ENCODE measurements at regions not wholly inside any gene's neighbourhood (a gene's known extent, or its start where the extent isn't known, plus 50 kb on each side); places are given as distances from the start of the nearest gene placed in this dataset.

DNA sequence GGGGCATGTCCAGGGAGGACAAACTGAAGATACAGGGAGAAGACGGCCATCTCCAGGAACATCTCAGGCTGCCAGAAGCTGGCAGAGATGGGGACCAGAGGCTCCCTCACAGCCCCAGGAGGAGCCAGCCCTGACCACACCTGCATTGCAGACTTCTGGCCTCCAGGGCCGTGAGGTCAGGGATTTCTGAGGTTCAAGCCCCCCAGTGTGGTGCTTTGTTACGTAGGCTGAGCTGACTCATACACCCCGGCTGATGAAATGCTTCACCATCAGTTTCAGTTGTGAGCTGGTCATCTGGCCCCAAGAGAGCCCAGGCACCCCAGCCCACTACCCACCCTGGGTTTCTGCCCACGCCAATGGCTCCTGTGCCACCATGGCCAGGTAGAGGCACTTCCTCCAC is 106.4 kb downstream of the SIK1 start:
- no peak overlapping the region for H3K4me3 ChIP-seq
- no peak overlapping the region for H3K9ac ChIP-seq (ENCODE audit: low read depth in 2 of 2, low read length in 2 of 2)
- no peaks in the 10 kb centered on the region for H3K9me3 ChIP-seq
- TF ChIP-seq, protein P1, sequence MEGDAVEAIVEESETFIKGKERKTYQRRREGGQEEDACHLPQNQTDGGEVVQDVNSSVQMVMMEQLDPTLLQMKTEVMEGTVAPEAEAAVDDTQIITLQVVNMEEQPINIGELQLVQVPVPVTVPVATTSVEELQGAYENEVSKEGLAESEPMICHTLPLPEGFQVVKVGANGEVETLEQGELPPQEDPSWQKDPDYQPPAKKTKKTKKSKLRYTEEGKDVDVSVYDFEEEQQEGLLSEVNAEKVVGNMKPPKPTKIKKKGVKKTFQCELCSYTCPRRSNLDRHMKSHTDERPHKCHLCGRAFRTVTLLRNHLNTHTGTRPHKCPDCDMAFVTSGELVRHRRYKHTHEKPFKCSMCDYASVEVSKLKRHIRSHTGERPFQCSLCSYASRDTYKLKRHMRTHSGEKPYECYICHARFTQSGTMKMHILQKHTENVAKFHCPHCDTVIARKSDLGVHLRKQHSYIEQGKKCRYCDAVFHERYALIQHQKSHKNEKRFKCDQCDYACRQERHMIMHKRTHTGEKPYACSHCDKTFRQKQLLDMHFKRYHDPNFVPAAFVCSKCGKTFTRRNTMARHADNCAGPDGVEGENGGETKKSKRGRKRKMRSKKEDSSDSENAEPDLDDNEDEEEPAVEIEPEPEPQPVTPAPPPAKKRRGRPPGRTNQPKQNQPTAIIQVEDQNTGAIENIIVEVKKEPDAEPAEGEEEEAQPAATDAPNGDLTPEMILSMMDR (IDR thresholded peaks at IDR 0.05), result no peak
- H3K4me1 ChIP-seq, result no peaks in the 10 kb centered on the region
- H3K27ac ChIP-seq, result no peak overlapping the region
- no peaks in the 10 kb centered on the region for H3K27me3 ChIP-seq
- no peaks in the 10 kb centered on the region for H3K36me3 ChIP-seq
- intact Hi-C loops (cut with DNase I), result no loop called here
- no peak for DNase-seq

DNA sequence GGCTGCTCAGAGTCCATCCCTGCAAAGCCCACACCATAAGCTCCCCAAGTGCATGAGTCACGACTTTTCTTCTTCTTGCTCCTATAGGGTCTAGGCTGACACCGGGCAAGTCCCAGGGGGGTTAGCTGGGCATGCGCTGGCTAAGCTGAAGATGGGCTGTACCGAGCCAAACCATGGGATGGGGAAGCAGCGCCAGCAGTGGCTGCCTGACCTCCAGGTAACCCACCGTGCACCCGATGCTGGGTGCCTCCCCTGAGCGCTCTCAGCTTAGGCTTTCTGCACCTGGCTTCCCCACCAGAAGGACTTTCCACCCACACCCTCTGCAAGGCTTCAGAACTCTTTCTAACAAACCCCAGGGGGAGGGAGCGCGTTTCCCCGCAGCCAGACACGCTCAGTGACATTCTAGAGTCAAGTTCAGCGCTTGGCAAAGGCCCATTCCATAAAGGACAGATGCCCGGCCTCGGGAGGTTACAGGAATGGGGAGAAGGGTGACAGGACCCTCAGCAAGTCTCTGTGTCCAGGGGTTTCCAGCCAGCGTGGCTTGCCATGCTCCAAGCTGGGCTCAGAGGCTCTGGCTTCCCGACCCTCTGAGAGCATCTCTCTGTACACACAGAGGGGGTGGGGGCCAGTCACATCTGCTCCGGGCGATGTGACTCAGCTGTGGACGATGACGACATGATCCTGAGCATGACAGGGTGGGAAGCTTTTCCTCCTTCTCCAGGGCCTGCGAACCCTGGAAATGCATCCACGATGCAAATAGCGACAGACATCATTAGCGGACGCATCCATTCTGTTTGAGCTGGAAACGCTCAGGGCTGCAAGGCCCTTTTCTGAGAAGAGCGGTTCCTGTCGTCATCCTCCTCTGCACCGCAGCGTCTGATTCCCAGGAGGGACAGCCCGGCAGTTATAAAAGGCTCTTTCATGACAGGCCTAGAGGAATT is 107.8 kb downstream of the SIK1 start:
- no peak overlapping the region for H3K27ac ChIP-seq
- no peak for DNase-seq

DNA sequence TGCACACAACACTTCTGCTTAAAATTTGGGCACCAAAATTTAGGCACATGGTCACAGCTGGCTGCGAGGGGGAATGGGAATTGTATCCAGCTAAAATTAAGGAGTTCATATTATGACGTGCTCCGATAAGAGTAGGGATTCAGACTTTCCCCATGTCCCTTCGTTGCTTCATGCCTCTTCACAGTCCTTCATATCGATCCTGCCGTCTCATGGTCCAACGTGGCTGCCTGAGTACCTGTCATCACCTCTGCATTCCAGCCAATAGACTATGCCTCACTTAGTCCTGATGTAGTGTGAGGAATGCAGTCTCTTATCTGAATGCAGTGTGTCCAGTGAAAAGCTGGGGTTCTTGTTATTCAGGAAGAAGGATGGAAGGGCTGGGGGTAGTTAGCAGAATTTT is 108.6 kb downstream of the SIK1 start:
- no peak for DNase-seq
- Histone ChIP-seq H3K9me3 (no peaks in the 10 kb centered on the region), H3K27me3 (no peaks in the 10 kb centered on the region), H3K4me1 (no peaks in the 10 kb centered on the region), H3K36me3 (no peaks in the 10 kb centered on the region), H3K4me3 (no peak overlapping the region), H3K9ac (ENCODE audit: low read depth in 2 of 2, low read length in 2 of 2) (no peak overlapping the region), H3K27ac (no peak overlapping the region)
- intact Hi-C loops (cut with DNase I), result no loop called here
- TF ChIP-seq, protein P1 (IDR thresholded peaks at IDR 0.05), result no peak

More for the DNA sequence above, 107.8 kb downstream of the SIK1 start:
- intact Hi-C loops (cut with DNase I), result no loop called here
- Histone ChIP-seq H3K4me1 (no peaks in the 10 kb centered on the region), H3K36me3 (no peaks in the 10 kb centered on the region), H3K9me3 (no peaks in the 10 kb centered on the region), H3K27me3 (no peaks in the 10 kb centered on the region), H3K9ac (ENCODE audit: low read depth in 2 of 2, low read length in 2 of 2) (no peak overlapping the region), H3K4me3 (no peak overlapping the region)
- TF ChIP-seq, protein P1 (IDR thresholded peaks at IDR 0.05), result no peak

DNA sequence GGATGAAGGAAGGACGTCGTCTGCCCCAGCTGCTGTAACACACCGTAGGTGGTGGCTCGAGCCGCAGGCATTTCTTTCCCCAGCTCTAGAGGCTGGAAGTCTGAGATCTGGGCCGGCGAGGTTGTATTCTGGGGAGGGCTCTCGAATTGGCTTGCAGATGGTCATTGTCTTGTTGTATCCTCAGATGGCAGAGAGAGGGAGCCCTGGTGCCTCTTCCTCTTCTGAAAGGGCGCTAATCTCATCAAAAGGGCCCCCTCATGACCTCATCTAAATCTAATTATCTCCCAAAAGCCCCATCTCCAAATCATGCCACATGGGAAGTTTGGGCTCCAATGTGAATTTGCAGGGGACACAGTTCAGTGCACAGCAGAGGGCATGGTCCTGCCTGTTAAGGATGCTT is 109.0 kb downstream of the SIK1 start:
- Histone ChIP-seq H3K36me3 (no peaks in the 10 kb centered on the region), H3K4me1 (no peaks in the 10 kb centered on the region), H3K27me3 (no peaks in the 10 kb centered on the region), H3K9me3 (no peaks in the 10 kb centered on the region), H3K27ac (no peak overlapping the region), H3K9ac (ENCODE audit: low read depth in 2 of 2, low read length in 2 of 2) (no peak overlapping the region), H3K4me3 (no peak overlapping the region)
- TF ChIP-seq, protein P1 (IDR thresholded peaks at IDR 0.05), result no peak
- intact Hi-C loops (cut with DNase I), result no loop called here
- DNase-seq, result no peak

DNA sequence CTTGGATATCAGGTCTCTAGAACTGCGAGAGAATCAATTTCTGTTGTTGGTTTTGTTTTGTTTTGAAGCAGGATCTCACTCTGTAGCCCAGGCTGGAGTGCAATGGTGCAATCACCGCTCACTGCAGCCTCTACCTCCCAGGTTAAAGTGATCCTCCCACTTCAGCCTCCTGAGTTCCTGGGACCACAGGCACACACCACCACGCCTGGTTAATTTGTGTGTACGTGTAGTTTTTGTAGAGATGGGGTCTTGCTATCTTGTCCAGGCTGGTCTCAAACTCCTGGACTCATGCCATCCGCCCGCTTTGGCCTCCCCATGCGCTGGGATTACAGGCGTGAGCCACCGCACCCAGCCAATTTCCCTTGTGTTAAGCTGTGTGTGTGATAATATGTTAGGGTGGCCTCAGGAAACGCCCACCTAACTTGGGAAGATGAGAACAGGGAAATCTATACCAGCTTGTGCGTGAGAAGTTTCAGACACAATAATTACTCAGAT is 109.6 kb downstream of the SIK1 start:
- Histone ChIP-seq H3K27me3 (no peaks in the 10 kb centered on the region), H3K4me1 (peaks cover 3% of the 10 kb centered on the region), H3K4me3 (no peak overlapping the region), H3K27ac (no peak overlapping the region), H3K9ac (ENCODE audit: low read depth in 2 of 2, low read length in 2 of 2) (no peak overlapping the region), H3K36me3 (no peaks in the 10 kb centered on the region), H3K9me3 (no peaks in the 10 kb centered on the region)
- TF ChIP-seq, protein P1 (IDR thresholded peaks at IDR 0.05), result no peak
- intact Hi-C loops (cut with DNase I), result no loop called here
- DNase-seq, result no peak
